H1 (cell line): ENCODE measurements at regions not wholly inside any gene's neighbourhood (a gene's known extent, or its start where the extent isn't known, plus 50 kb on each side); places are given as distances from the start of the nearest gene placed in this dataset.

ENCODE experiments used
- CBX8 ChIP-seq: fragments of 300-800, 300-1000 bp; sonication (generic); IDR thresholded peaks from 2 replicates; pipeline ENCODE4 v1.7.1; 2016; ENCODE audit warnings: low read depth, low read length, borderline replicate concordance
- CREB1 ChIP-seq: IDR thresholded peaks from 2 replicates; pipeline ENCODE4 v1.6.1; 2012; ENCODE audit warnings: inconsistent platforms
- GTF2F1 ChIP-seq: IDR thresholded peaks from 2 replicates; pipeline ENCODE4 v1.6.1; 2012; ENCODE audit warnings: low read depth, low read length, improper control_type of control experiment, borderline replicate concordance
- KDM4A ChIP-seq: IDR thresholded peaks from one replicate; pipeline ENCODE4 v1.7.1; 2012; ENCODE audit warnings: low read depth, mild to moderate bottlenecking, moderate library complexity, low read length, inconsistent platforms; ENCODE audit not compliant: severe bottlenecking
- MAFK ChIP-seq: IDR thresholded peaks from 2 replicates; pipeline ENCODE4 v1.6.1; 2012; ENCODE audit warnings: low read depth, mild to moderate bottlenecking, improper control_type of control experiment, low read length
- NANOG ChIP-seq: IDR thresholded peaks from 2 replicates; pipeline ENCODE4 v1.6.1; 2011; ENCODE audit warnings: low read length, low read depth, mild to moderate bottlenecking, inconsistent platforms; ENCODE audit not compliant: insufficient read depth, poor library complexity, severe bottlenecking
- NRF1 ChIP-seq: IDR thresholded peaks from 2 replicates; pipeline ENCODE4 v1.6.1; 2011; ENCODE audit warnings: mild to moderate bottlenecking, low read depth, low read length, improper control_type of control experiment
- RAD21 ChIP-seq, 2 experiments: IDR thresholded peaks in 1 of 2; conservative IDR thresholded peaks in 1 of 2; 2 replicates each; pipeline ENCODE4 v1.6.1; 2011; ENCODE audit warnings: low read depth in 2 of 2, low read length in 2 of 2, improper control_type of control experiment in 1 of 2, inconsistent platforms in 1 of 2, mild to moderate bottlenecking in 1 of 2, moderate library complexity in 1 of 2
- RXRA ChIP-seq: IDR thresholded peaks from 2 replicates; pipeline ENCODE4 v1.6.1; 2011; ENCODE audit warnings: low read depth, mild to moderate bottlenecking, low read length, moderate library complexity; ENCODE audit not compliant: insufficient read depth
- SIN3A ChIP-seq, 2 experiments: IDR thresholded peaks in 1 of 2; conservative IDR thresholded peaks in 1 of 2; 2 replicates each; pipeline ENCODE4 v1.6.1; 2011 to 2012; ENCODE audit warnings: low read length in 2 of 2, improper control_type of control experiment in 1 of 2, low read depth in 1 of 2, mild to moderate bottlenecking in 1 of 2
- SP2 ChIP-seq: IDR thresholded peaks from 2 replicates; pipeline ENCODE4 v1.6.1; 2012; ENCODE audit warnings: mild to moderate bottlenecking, low read length, inconsistent platforms
- SRF ChIP-seq: IDR thresholded peaks from 2 replicates; pipeline ENCODE4 v1.6.1; 2011; ENCODE audit warnings: mild to moderate bottlenecking, low read depth, low read length, moderate library complexity
- TF ChIP-seq, protein P1 (sequence below): IDR thresholded peaks from 2 replicates; pipeline ENCODE4 v1.6.1; 2011; ENCODE audit warnings: low read depth, mild to moderate bottlenecking, low read length; ENCODE audit not compliant: insufficient read depth
- TF ChIP-seq, protein P2 (sequence below): IDR thresholded peaks from 2 replicates; pipeline ENCODE4 v1.6.1; 2012; ENCODE audit warnings: low read length, inconsistent platforms

DNA sequence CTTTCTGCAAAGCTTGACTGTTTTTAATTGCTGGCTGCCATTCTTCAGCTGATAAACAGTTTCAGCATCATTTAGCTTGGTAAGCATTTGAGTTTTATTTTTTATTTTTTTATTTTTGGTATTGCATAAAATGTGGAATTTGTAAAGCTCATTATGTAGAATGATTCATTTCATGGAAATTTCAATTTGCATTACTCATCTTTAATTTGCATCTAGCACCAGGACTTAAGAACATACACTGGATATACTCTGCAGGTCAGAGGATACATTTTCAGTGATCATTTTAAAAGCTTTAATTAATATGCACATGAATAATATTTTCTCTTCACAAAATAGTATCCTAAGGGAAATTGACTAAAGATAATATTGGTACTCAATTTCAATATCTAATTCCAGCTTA is 732.4 kb upstream of the BCHE start (continued):
- TF ChIP-seq RXRA = no peak
- TF ChIP-seq KDM4A = no peak
- TF ChIP-seq NRF1 = no peak
- no peak for TF ChIP-seq CREB1
- no peak for TF ChIP-seq RAD21 (IDR thresholded peaks at IDR 0.05 in 1 of 2, conservative IDR thresholded peaks at IDR 0.05 in 1 of 2; ENCODE audit: low read depth in 2 of 2, low read length in 2 of 2)
- TF ChIP-seq SP2 = no peak
- TF ChIP-seq, protein P1, sequence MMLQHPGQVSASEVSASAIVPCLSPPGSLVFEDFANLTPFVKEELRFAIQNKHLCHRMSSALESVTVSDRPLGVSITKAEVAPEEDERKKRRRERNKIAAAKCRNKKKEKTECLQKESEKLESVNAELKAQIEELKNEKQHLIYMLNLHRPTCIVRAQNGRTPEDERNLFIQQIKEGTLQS = no peak
- no peak for TF ChIP-seq CBX8
- no peak for TF ChIP-seq MAFK
- no peak for TF ChIP-seq SRF
- no peak for TF ChIP-seq GTF2F1
- no peak for TF ChIP-seq SIN3A (conservative IDR thresholded peaks at IDR 0.05 in 1 of 2, IDR thresholded peaks at IDR 0.05 in 1 of 2; ENCODE audit: low read depth in 1 of 2, low read length in 2 of 2)
- TF ChIP-seq, protein P2, sequence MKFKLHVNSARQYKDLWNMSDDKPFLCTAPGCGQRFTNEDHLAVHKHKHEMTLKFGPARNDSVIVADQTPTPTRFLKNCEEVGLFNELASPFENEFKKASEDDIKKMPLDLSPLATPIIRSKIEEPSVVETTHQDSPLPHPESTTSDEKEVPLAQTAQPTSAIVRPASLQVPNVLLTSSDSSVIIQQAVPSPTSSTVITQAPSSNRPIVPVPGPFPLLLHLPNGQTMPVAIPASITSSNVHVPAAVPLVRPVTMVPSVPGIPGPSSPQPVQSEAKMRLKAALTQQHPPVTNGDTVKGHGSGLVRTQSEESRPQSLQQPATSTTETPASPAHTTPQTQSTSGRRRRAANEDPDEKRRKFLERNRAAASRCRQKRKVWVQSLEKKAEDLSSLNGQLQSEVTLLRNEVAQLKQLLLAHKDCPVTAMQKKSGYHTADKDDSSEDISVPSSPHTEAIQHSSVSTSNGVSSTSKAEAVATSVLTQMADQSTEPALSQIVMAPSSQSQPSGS = no peak
- no peak for TF ChIP-seq NANOG
